ENCODE measurements at regions not wholly inside any gene's neighbourhood (a gene's known extent, or its start where the extent isn't known, plus 50 kb on each side); places are given as distances from the start of the nearest gene placed in this dataset.

DNA sequence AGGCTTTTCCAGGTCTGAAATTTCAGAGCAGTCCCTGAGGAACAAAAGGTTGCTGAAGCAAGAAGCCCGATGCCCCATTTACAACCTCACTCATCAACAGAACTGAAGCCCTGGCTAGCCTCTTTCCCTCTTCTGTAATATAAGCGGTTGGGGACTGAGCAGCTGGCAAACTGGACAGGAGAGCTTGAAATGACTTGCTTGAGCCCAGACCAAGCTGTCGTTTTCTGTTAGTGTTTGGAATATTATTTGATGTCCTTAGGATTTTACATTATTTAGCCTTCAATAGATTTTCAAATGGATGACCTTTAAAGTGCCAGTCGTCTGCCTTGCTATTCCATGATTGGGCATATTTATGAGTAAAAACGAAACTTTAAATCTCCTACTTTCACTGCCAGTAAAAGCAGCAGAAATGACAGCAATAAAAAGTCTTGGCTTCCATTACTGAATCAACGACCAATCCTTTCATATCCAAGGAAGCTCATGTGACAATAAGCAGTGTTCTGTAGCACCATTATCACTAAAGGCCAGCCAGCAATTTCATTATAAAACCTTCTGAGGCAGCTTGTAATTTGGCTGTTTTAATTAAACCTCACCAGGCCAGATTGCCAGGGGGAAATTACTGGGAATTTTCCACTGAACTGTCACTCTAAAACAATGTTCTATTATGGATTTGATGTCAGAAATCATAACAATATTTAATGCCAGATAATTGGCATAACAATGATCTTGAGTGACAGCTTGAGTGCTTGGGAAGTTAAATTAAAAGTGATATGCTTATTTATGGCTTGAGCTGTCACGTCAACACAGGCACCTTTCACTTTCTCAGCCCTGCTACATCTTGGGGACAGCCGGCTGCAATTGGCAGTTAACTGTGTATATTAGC is 85.9 kb downstream of the LSMEM1 start:
- TF ChIP-seq, protein P1, sequence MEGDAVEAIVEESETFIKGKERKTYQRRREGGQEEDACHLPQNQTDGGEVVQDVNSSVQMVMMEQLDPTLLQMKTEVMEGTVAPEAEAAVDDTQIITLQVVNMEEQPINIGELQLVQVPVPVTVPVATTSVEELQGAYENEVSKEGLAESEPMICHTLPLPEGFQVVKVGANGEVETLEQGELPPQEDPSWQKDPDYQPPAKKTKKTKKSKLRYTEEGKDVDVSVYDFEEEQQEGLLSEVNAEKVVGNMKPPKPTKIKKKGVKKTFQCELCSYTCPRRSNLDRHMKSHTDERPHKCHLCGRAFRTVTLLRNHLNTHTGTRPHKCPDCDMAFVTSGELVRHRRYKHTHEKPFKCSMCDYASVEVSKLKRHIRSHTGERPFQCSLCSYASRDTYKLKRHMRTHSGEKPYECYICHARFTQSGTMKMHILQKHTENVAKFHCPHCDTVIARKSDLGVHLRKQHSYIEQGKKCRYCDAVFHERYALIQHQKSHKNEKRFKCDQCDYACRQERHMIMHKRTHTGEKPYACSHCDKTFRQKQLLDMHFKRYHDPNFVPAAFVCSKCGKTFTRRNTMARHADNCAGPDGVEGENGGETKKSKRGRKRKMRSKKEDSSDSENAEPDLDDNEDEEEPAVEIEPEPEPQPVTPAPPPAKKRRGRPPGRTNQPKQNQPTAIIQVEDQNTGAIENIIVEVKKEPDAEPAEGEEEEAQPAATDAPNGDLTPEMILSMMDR (IDR thresholded peaks at IDR 0.05): no peak
- TF ChIP-seq, protein P2, sequence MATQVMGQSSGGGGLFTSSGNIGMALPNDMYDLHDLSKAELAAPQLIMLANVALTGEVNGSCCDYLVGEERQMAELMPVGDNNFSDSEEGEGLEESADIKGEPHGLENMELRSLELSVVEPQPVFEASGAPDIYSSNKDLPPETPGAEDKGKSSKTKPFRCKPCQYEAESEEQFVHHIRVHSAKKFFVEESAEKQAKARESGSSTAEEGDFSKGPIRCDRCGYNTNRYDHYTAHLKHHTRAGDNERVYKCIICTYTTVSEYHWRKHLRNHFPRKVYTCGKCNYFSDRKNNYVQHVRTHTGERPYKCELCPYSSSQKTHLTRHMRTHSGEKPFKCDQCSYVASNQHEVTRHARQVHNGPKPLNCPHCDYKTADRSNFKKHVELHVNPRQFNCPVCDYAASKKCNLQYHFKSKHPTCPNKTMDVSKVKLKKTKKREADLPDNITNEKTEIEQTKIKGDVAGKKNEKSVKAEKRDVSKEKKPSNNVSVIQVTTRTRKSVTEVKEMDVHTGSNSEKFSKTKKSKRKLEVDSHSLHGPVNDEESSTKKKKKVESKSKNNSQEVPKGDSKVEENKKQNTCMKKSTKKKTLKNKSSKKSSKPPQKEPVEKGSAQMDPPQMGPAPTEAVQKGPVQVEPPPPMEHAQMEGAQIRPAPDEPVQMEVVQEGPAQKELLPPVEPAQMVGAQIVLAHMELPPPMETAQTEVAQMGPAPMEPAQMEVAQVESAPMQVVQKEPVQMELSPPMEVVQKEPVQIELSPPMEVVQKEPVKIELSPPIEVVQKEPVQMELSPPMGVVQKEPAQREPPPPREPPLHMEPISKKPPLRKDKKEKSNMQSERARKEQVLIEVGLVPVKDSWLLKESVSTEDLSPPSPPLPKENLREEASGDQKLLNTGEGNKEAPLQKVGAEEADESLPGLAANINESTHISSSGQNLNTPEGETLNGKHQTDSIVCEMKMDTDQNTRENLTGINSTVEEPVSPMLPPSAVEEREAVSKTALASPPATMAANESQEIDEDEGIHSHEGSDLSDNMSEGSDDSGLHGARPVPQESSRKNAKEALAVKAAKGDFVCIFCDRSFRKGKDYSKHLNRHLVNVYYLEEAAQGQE (IDR thresholded peaks at IDR 0.05; ENCODE audit: insufficient read depth in 1 of 2, low read depth in 2 of 2, low read length in 1 of 2): no peak
- TF ChIP-seq POLR2AphosphoS5 (IDR thresholded peaks at IDR 0.05; ENCODE audit: low read depth, low read length) (no peak), TCF7L2 (IDR thresholded peaks at IDR 0.05; ENCODE audit: low read depth, low read length) (no peak), SIN3A (IDR thresholded peaks at IDR 0.05; ENCODE audit: borderline replicate concordance, insufficient read depth, low read depth, low read length) (no peak)

Data from Panc1 (cell line).